ENCODE measurements at regions not wholly inside any gene's neighbourhood (a gene's known extent, or its start where the extent isn't known, plus 50 kb on each side); places are given as distances from the start of the nearest gene placed in this dataset.

DNA sequence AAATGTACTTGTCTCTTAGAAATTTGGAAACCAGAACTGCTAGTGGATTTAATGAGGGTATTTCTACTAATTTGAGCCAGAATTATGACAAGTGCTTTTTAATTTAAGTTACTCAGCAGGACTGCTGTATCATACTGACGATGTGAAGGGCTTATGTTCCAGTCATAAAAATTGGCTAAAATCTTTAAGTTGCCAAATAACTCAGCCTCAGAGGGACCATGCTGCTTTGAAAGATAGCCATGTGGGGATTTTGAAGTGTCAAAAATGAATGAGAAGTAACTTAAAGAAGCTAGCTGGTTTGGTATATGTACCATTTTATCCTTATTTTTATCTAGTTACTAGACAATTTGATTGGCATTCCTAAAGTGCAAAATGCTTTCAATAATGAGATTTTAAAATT is 545.0 kb downstream of the DIPK2A start:
- TF ChIP-seq SP1 (IDR thresholded peaks at IDR 0.05) = no peak
- TF ChIP-seq TARDBP (IDR thresholded peaks at IDR 0.05) = no peak
- no peak for TF ChIP-seq FOXM1 (IDR thresholded peaks at IDR 0.05; ENCODE audit: borderline replicate concordance)
- no peak for TF ChIP-seq FOXA1 (IDR thresholded peaks at IDR 0.05)
- no peak for TF ChIP-seq ZNF384 (IDR thresholded peaks at IDR 0.05)
- TF ChIP-seq FOXK2 (IDR thresholded peaks at IDR 0.05) = no peak
- no peak for TF ChIP-seq ELF4 (IDR thresholded peaks at IDR 0.05)
- no peak for TF ChIP-seq BHLHE40 (IDR thresholded peaks at IDR 0.05; ENCODE audit: borderline replicate concordance)
- TF ChIP-seq, protein P1, sequence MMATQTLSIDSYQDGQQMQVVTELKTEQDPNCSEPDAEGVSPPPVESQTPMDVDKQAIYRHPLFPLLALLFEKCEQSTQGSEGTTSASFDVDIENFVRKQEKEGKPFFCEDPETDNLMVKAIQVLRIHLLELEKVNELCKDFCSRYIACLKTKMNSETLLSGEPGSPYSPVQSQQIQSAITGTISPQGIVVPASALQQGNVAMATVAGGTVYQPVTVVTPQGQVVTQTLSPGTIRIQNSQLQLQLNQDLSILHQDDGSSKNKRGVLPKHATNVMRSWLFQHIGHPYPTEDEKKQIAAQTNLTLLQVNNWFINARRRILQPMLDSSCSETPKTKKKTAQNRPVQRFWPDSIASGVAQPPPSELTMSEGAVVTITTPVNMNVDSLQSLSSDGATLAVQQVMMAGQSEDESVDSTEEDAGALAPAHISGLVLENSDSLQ (IDR thresholded peaks at IDR 0.05) = no peak
- no peak for TF ChIP-seq SUZ12 (IDR thresholded peaks at IDR 0.05)
- no peak for TF ChIP-seq LEF1 (IDR thresholded peaks at IDR 0.05; ENCODE audit: borderline replicate concordance)
- TF ChIP-seq ARNT (IDR thresholded peaks at IDR 0.05) = no peak
- TF ChIP-seq L3MBTL2 (conservative IDR thresholded peaks at IDR 0.05) = no peak
